PC-9 (cell line): ENCODE measurements at regions not wholly inside any gene's neighbourhood (a gene's known extent, or its start where the extent isn't known, plus 50 kb on each side); places are given as distances from the start of the nearest gene placed in this dataset.

Source experiments
- CTCF ChIP-seq: fragments of 200-600 bp; sonication (generic); conservative IDR thresholded peaks from 2 replicates; pipeline ENCODE4 v1.6.1; 2017; ENCODE audit warnings: mixed run types, antibody characterized with exemption, mild to moderate bottlenecking, moderate library complexity
- EZH2 ChIP-seq: fragments of 200-600 bp; sonication (generic); IDR thresholded peaks from 2 replicates; pipeline ENCODE4 v1.8.0; 2017; ENCODE audit warnings: antibody characterized with exemption, low read depth

- TF ChIP-seq CTCF (no peak), EZH2 (no peak)
Observed at GRCh38 chr3:153881201-153881600, 240.0 kb upstream of the ARHGEF26 start.
